Mesothelial cell of epicardium (in vitro differentiated cells): ENCODE measurements at regions not wholly inside any gene's neighbourhood (a gene's known extent, or its start where the extent isn't known, plus 50 kb on each side); places are given as distances from the start of the nearest gene placed in this dataset.
A peak's percentile ranks its signal among the peaks of the same experiment; 100 is the strongest.

Source experiments
- DNase-seq, 2 experiments: peaks; one replicate each; pipeline ENCODE4 v3.0.0; 2021; ENCODE audit warnings: low spot score in 2 of 2; ENCODE audit not compliant: unreplicated experiment in 2 of 2
- H3K27ac Mint-ChIP-seq: 2 replicates; pipeline ENCODE4 v1.8.0; 2021; ENCODE audit warnings: mixed read lengths
- H3K27me3 Mint-ChIP-seq: 2 replicates; pipeline ENCODE4 v1.8.0; 2021; ENCODE audit warnings: low read depth, mixed read lengths
- H3K36me3 Mint-ChIP-seq: 2 replicates; pipeline ENCODE4 v1.8.0; 2021; ENCODE audit warnings: mixed read lengths
- H3K4me1 Mint-ChIP-seq: 2 replicates; pipeline ENCODE4 v1.8.0; 2021; ENCODE audit warnings: mixed read lengths
- H3K4me3 Mint-ChIP-seq: 2 replicates; pipeline ENCODE4 v1.8.0; 2021; ENCODE audit warnings: mild to moderate bottlenecking, moderate library complexity, mixed read lengths
- H3K9me3 Mint-ChIP-seq: 2 replicates; pipeline ENCODE4 v1.8.0; 2021; ENCODE audit warnings: mixed read lengths
- TF ChIP-seq, protein P1 (sequence below): fragments of 200-600 bp; sonication (generic); IDR thresholded peaks from one replicate; pipeline ENCODE4 v1.5.0; 2021; ENCODE audit warnings: antibody characterized with exemption; ENCODE audit not compliant: unreplicated experiment

DNA sequence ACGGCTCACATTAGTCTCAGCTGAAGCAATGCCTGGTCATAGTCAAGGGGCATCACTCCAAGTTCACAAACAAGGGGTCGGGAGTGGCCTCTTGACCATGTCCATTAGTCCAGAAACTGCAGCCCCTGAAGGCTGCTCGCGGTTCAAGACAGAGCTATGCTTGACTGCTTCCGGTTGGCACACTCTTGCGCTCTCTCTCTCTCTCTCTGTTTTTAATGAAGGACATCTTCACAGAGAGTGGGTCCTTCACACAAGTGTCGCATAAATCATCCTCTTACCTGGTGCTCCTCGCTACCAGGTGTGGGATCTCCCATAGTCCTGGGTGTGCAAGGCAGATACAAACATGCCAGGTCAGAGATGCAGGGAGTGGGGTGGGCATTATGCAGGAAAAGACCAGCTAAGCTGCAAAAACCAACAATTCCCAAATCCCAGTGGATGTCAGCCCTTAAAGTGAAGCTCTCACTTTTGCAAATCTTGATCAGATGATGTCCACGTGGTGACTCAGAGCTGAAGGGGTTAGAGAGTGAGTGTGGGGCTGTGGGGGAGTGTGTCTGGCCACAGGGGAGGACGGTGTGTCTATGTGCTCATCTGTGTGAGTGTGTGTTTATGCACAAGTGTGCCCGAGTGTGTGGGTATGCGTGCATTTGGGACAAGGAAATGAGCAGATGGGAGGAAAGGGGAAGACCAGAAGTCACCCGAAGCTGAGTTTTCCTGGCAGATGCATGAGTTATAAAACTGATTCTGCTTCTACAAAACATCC is 83.7 kb upstream of the PPP2R2D start:
- no peak overlapping the region for H3K4me3 Mint-ChIP-seq
- peaks cover 28% of the 10 kb centered on the region for H3K27me3 Mint-ChIP-seq

DNA sequence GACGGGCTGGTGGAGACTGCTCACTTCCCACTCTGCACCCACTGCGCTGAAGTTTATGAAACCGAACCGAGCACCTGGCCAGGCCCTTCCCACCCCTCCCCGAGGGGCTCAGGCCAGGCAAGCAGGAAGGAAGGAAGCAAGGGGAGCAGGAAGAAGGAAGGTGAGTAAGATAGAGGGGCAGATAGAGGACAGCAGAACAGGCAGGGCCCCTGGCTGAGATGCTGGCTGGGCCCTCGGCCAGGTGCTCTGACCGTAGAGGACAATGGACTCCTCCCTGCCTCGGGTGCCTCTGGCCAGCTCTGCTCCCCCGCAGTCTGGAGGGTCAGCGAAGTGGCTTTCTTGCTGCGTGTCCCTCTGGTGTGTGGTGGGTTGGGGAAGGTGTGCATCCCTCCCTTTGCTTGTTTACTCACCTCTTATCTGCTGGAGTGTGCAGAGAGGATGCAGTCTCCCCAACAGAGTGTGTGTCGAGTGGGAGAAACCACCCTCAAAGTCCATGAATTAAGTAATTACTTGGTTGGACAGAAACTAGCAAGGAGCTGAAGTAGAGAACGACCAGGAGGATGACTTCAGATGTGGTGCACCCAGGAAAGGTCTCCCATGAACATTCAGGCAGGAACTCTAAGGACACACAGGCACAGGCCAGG is 82.8 kb upstream of the PPP2R2D start:
- TF ChIP-seq, protein P1, sequence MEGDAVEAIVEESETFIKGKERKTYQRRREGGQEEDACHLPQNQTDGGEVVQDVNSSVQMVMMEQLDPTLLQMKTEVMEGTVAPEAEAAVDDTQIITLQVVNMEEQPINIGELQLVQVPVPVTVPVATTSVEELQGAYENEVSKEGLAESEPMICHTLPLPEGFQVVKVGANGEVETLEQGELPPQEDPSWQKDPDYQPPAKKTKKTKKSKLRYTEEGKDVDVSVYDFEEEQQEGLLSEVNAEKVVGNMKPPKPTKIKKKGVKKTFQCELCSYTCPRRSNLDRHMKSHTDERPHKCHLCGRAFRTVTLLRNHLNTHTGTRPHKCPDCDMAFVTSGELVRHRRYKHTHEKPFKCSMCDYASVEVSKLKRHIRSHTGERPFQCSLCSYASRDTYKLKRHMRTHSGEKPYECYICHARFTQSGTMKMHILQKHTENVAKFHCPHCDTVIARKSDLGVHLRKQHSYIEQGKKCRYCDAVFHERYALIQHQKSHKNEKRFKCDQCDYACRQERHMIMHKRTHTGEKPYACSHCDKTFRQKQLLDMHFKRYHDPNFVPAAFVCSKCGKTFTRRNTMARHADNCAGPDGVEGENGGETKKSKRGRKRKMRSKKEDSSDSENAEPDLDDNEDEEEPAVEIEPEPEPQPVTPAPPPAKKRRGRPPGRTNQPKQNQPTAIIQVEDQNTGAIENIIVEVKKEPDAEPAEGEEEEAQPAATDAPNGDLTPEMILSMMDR, result no peak
- H3K9me3 Mint-ChIP-seq, result no peaks in the 10 kb centered on the region
- peaks cover 27% of the 10 kb centered on the region for H3K27me3 Mint-ChIP-seq
- H3K36me3 Mint-ChIP-seq, result no peaks in the 10 kb centered on the region
- DNase-seq, result peak in 1 of 2 experiments; percentile 34
- no peaks in the 10 kb centered on the region for H3K4me1 Mint-ChIP-seq
- H3K4me3 Mint-ChIP-seq, result no peak overlapping the region
- H3K27ac Mint-ChIP-seq, result no peak overlapping the region

More for the DNA sequence above, 83.7 kb upstream of the PPP2R2D start:
- no peak overlapping the region for H3K27ac Mint-ChIP-seq
- H3K9me3 Mint-ChIP-seq, result no peaks in the 10 kb centered on the region
- DNase-seq, result peak in 1 of 2 experiments; percentile 14
- TF ChIP-seq, protein P1, result no peak
- H3K4me1 Mint-ChIP-seq, result no peaks in the 10 kb centered on the region
- no peaks in the 10 kb centered on the region for H3K36me3 Mint-ChIP-seq

DNA sequence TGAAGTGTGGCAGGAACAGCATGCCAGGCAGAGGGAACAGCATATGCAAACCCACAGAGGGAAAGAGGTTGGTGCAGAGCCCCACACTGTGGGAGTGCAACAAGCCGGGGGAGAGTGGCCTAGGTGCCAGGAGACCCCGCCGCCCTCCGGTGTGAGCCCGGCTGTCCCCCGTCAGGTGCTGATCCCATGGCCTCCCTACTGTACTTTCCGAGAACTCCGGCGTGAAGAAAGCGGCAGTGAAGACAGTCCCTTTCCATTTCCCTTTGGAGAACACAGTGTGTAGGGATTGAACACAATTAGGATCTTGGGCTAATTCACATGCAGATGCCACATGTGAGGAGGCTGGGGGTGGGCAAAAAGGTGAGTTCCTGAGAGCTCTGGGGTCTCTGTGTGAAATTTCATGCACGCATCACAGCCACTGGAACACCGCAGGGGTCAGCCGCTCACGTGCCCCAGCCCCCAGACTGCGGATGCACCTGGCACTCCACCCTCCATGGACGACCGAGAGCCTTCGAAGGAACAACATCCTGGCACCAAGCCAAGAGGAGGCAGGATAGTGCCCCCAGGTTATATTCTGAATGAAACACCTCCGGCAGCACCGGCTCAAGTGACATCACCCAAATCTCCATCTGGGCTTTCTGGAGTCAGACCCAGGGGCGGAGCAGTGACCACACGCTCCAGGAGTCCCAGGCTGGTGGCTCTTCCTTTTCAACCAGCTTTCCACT is 82.1 kb upstream of the PPP2R2D start:
- Mint-ChIP-seq H3K36me3 (no peaks in the 10 kb centered on the region), H3K4me3 (no peak overlapping the region), H3K27ac (no peak overlapping the region), H3K27me3 (peaks cover 24% of the 10 kb centered on the region), H3K4me1 (no peaks in the 10 kb centered on the region), H3K9me3 (no peaks in the 10 kb centered on the region)
- TF ChIP-seq, protein P1, result no peak
- DNase-seq, result peak in 1 of 2 experiments; percentile 32

DNA sequence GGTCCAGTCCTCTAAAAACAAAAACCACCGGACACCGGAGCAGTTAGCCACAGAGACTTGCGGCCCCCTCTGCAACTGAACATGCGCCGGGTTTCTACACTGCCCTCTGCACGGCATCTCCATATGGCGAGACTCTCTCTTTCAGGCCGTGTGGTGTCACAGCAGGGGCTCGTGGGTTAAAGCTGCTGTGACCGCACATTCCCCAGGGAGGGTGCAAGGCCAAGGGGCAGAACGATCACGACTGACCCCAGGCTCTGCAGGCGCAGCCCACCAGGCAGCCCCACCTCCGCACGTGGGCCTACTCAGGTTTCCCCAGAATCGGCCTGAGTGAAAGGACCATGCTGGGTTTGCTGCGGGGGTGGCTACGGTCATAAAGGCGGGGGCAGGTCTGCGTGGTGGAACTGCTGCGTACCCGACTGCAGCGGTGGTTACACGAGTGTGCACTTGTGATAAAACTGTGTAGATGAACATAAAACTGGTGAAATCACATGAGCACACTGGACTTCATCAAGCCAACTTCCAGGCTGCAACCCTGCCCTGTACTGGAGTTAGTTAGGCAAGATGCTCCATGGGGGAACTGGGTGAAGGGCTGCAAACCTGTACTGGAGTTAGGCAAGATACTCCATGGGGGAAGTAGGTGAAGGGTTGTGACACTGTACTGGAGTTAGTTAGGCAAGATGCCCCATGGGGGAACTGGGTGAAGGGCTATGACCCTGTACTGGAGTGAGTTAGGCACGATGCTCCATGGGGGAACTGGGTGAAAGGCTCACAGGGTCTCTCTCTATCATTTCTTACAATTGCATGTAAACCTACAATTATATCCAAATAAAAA is 81.4 kb upstream of the PPP2R2D start:
- DNase-seq, result peak in 1 of 2 experiments; percentile 27
- Mint-ChIP-seq H3K4me1 (no peaks in the 10 kb centered on the region), H3K4me3 (no peak overlapping the region), H3K9me3 (no peaks in the 10 kb centered on the region), H3K27ac (no peak overlapping the region), H3K27me3 (peaks cover 26% of the 10 kb centered on the region), H3K36me3 (no peaks in the 10 kb centered on the region)
- TF ChIP-seq, protein P1, result no peak

DNA sequence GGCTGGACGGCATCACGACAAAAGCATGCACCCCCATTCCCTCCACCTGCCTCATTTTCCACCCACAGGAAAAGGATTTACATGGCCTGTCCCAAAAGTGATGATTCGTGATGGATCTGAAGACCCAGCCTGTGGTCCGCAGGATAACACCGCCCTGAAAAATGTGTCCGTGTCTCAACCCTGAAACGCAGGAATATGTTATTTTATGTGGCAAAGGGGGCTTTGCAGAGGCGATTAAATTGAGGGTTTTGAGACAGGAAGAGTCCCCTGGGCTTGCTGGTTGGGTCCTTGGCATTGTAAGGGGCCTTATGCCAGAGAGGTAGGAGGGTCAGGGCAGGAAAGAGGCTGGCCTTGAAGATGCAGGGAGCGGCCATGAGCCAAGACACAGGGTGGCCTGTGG is 80.2 kb upstream of the PPP2R2D start:
- no peaks in the 10 kb centered on the region for H3K36me3 Mint-ChIP-seq
- TF ChIP-seq, protein P1, result no peak
- no peaks in the 10 kb centered on the region for H3K9me3 Mint-ChIP-seq
- H3K27me3 Mint-ChIP-seq, result peaks cover 33% of the 10 kb centered on the region
- peaks cover 3% of the 10 kb centered on the region for H3K4me1 Mint-ChIP-seq
- no peak overlapping the region for H3K4me3 Mint-ChIP-seq
- H3K27ac Mint-ChIP-seq, result no peak overlapping the region
- DNase-seq, result no peak
